GM18858 (cell line): ENCODE measurements at regions not wholly inside any gene's neighbourhood (a gene's known extent, or its start where the extent isn't known, plus 50 kb on each side); places are given as distances from the start of the nearest gene placed in this dataset.
"Not testable (repeated sequence)": the region's sequence is repeated elsewhere in the genome, so short reads cannot be mapped to it uniquely, and the experiment has no call there.

Experiments
- ATAC-seq: cut with Tn5 transposase; IDR thresholded peaks from one replicate; pipeline ENCODE4 v1.9.1; 2021; ENCODE audit not compliant: unreplicated experiment

DNA sequence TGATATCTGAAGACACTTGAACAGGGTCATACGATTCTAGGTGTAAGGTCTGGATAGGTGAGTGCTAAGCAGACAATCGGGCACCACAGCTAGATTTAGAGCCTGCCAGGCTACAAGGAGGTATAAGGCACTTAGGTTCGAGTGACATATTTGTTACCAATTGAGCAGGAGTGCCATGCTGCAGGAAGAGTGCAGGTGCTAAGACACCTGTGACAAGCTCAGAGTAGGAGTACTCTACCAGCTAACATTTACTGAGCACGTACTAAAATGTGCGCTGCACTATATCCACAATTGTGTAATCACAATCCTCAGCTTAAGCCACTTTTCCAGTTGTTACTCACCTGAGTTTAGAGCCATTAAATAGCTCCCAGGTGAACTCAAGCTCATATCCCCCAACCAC lies 227.8 kb upstream of the MOCS1 start:
- ATAC-seq: no peak

DNA sequence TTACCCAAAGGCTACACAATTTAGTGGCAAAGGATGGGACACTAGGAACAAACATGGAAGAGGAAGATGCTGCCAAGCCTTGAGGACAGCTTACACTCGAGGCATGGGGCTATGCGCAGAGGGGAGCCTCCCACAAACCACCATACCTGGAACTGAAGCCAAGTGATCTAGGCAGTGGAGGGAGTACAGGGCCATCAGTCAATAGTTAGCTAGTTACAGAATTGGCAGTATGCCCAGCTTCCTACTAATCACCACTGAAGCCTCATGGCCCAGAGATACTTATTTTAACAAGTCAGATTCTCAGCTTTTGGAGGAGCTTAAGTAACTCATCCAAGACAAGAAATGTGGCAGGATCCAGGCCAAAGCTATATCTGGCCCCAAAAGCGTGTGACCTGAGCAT lies 226.6 kb upstream of the MOCS1 start:
- ATAC-seq: no peak

DNA sequence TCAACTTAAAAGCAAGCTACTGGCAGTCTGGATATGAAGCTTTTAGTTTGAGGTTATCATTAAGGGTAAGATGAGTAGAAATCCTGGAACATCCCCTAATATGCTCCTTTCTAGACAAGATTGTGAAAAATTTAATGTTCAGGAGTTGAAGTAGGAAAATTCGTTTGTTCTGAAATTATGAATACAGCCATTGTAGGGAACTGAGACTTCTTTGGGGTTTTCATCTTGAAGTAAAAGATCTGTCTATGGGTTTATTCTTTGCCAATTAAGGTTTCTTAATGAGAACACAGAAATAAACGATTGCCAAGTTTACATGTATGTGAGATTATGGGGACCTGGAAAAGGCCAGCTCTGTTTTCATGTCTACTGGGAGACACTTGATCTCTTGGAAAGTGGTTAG lies 225.6 kb upstream of the MOCS1 start:
- no peak for ATAC-seq

DNA sequence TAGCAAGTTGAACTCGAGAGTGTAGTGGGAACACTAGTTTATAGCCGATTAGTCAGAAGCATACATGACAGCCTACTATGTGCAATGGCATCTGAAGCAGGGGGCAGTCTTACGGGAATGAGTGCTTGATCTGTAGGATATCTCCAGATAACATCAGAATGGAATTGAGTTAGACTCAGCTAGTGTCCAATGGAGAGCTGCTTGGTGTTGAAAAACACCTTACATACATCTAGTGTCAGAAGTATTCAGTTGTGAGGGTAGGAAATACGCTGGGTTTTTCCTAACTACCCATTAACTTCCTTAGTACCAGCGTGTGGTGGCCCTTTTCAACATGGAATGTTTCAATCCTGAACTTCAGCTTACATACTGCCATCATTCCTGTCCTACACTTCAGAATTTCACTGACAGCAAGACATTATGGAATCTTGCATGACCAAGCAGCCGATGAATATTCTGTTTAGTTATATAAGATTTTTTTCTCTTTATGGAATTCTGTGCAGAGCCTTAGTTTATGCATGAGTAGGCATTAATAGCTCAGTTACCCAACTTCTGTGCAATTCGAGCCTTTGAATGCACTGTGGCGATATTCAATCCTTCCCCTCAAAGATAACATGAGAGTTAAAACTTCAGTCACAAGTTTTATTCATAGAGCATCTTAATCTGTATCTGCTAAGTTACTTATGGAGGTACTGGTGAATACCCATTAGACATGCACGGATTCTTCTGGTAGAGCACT lies 218.6 kb upstream of the MOCS1 start:
- no peak for ATAC-seq

DNA sequence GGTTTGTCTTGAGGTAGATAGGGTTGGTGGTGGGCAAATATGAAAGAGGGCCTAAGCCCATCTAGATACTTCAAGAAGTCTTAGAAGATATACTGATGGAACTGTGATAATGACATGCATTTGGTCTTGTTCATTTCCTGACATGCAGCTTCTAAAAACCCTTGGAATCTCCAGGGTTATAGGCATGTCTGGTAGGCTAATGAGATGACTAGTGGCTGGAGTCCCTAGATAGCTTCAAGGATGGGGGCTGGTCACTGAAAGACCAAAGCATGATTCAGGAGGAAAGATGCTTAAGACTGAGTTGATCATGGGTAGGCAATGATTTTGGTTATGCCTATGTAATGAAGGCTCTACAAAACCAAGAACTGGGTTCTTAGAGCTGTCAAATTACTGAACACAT lies 217.9 kb upstream of the MOCS1 start:
- ATAC-seq: no peak

DNA sequence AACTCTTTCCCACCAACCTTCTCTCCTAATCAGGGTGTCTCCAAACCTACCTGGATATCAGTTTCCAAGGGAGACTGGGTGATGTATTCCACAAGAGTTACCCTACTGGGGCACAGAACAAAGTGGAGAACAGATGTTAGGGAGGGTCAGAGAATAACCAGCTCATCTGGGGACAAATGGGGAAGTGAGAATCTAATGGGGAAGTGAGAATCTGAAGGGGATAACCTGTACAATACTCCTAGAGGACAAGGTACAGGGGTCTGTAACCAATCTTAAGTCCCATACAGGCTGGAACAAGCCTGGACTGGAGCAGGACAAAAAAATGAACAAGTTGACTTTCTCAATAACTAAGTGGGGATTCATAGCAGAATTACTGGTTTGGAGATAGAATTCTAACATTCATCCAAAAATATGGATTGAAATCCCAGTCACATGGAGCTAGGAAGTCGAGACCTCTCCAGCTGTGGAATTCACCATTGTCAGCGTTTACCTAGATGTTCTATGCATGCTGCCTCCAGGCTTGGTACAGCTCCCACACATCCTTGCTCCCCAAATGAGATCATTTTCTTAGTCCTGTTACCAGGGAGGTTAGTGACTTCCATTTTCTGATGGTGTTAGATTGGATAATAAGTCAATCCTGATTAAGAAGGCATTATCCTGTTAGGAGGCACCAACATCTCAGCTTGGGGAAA lies 214.8 kb upstream of the MOCS1 start:
- peak; percentile 98 for ATAC-seq

DNA sequence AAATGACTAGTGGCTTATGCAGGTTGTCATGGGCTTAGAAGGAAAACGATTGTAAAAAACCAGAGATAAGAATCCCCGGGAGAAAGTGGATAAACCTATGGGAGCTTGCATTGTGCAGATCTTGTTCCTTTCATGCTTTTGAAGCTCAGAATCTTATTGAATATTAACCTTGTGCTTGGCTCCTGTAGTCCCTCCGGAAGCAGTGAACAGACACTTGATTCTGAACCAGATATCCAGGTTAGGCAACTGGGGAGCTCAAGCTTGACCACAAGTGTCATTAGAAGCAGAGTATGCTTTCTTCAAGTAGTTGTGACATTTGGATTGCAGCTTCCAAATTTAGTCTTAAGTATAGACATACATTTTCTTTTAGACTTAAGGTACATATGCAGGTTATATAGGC lies 212.6 kb upstream of the MOCS1 start:
- ATAC-seq: no peak

DNA sequence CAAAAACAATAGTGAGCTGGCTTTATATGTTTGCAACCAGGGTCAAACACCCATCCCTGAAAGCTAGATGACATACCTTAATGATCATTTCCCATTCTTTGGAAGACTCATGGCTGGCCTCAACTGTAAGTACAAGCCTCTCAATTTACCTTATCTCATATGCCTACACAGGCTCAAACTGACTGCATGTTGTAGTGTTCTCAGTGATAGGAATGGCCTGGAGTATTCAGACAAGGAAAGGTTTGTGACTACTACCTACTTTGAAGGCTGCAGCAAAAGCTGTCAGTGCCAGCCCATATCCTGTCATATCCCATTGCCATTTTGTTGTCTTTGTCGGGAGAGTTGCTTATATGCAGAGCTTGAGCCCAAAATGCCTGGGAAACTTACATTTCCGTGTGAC lies 205.2 kb upstream of the MOCS1 start:
- no peak for ATAC-seq

DNA sequence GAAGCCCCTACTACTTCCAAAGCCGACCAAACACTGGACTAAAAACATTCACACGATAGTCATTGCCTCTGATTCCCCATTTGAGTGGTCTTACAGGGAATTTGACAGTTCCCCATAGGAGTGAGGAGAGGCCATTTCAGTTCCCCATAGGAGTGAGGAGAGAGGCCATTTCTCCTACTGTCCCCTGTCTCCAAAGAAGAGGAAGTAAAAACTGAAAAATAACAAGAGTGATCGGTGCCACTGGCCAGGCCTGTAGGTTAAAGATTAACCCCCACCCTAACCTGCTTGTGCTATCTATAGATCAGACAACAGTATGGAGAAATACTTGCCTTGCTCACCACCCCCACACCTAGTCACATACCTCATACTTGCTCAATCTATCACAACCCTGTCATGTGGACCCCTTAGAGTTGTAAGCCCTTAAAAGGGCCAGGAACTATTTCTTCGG lies 204.0 kb upstream of the MOCS1 start:
- ATAC-seq: no peak

DNA sequence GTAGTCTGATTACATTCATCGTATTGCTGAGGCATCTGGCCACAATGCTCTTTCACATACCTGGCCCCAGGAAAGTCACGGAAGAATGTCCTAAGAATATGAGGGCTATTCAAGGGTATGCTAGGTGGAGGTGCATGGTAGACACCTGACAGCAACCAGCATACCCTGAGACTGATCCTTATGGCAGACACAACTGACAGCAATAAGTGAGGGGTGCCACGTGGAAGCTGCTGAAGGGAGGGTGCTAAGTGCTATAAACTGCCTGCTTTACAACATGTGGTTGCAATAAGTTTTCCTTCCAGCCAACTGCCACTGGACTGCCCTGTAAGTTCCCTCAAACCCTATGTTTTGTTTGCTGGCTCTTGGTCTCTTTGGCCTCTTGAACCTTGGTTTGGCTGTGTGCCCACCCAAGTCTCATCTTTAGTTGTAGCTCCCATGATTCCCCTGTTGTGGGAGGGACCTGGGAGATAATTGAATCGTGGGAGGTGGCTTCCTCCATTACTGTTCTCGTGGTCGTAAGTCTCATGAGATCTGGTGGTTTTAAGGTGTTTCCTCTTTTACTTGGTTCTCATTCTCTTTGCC lies 201.3 kb upstream of the MOCS1 start:
- ATAC-seq: no peak

DNA sequence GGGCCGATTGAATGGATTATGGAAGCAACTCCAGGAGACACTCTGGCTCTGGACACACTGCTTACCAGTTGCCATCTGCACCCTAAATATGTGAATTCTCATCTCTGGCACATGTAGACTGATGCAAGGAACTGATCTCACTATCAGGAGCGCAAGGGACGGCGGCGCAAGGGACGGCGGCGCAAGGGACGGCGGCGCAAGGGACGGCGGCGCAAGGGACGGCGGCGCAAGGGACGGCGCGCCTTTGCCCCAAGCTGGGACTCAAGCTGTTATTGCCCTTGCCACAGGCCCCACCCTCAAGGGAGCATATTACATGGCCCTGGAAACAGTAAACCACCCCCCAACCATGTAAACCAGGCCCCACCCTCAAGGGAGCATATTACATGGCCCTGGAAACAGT lies 199.7 kb upstream of the MOCS1 start:
- not testable (repeated sequence) for ATAC-seq

DNA sequence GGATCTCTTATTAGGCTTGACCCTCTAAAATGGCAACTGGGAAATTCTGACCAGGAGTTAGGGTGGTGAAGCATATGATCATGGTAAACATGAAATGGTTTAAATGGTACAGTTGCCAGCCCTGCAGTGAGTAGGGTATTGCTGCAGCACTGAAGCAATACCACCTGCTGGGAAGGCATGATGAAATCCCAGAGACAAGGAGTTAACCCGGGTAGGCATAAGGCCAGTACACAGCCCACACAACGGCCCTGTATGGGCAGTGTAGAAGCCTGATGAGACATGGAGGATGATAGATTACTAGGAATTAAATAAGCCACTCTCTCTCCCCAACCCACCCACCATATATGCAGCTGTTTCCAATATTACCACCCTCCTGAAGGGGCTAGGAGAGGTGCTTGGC lies 197.4 kb upstream of the MOCS1 start:
- ATAC-seq: no peak

DNA sequence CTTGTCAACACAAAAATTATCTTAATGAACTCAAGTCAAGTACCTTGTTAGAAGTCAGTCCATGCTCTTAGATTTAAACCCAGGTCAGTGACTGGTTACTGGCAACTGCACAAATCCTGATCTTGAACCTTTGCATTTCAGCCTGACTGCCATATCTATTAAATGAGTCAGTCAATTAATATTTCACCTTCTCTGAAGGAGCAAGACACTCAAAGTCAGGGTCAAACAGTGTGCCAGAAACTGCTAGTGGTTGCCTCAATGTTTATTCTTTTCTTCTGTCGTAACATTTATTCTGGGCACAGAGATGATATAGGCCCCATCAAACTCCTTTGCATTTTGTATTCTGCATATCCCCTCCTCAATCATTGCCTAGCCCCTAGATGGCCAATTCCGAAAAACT lies 193.9 kb upstream of the MOCS1 start:
- ATAC-seq: no peak

DNA sequence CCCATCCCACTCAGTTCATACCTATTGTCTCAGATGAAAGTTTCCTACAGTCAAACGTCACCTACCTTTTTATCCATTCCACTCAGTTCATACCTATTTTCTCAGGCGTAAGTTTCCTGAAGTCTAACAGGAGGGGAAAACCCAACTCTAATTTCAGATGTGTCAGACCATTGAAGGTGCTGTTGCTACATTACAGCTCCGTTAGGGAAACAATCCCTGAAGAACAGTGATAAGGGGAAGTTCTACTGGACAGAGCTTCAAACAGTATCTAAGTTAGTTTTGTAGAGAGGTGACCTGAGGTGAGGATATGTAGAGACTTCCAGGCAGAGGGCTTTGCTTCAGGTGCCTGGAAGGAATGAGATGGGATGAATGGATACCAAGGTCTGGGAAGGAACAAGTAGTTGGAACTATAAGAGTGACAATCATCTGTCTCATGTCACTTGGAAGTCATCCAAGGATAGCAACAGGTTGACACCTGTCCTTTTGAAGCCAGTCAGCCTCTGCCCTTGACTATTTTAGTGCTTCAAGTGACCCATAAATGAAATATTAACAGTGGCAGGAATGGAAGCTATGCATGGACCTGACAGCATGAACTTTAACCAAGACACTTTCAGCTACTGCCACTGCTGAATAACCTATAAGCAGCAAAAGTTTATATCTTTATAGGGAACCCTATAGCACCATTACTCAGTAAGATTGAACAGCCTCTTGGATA lies 191.6 kb upstream of the MOCS1 start:
- no peak for ATAC-seq

DNA sequence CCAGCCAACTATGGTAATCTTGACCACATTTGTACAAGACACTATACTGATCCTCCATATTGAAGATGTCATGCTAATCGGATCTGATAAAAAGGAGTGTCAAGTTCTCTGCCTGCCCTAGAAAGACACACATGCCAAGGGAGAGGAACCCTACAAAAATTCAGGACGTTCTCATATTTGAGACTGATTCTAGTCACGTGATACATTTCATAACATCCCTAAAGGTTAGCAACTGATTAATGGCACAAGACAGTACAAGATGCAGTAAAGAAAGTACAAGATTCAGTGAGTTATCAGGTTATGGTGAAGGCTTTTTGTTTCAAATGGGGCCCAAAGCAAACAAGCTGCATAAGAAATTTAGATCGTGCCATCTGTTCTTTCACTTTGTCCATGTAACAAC lies 190.7 kb upstream of the MOCS1 start:
- ATAC-seq: no peak

DNA sequence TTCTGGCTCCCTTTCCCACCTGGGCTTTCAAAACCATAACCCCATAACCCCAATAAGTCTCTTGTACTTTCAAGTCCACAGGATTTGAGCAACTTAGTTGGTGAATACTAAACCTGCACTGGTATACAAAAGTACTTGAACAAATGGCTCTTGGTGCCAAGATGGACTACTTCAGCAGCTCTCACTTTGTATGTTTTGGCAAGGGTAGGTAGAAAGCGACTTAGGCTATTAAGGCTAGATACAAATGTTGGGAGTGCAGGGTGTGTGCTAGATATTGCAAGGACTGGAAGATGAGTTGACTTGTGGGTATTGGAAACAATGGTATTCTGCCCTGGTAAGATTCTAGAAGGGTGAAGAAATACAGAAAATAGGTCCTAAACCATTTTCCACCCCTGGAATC lies 182.6 kb upstream of the MOCS1 start:
- ATAC-seq: no peak

DNA sequence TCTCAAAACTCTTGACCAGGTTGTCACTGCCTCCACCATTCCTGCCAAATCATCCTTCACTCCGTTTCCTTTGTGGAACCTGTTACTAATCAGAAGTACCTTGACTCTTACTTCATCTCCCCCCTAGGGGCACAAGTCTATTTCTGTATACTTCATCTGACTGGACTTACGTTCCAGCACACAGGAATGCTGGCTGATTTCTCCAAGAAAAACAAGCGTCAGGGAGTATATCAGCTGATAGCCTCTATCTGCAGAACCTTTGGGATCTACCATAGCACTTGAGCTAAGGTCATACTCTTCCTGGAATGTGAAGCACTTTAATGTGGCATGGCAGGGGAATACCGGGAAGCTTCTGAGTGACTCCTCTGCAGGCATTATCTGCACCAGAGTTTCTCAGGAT lies 178.1 kb upstream of the MOCS1 start:
- no peak for ATAC-seq

DNA sequence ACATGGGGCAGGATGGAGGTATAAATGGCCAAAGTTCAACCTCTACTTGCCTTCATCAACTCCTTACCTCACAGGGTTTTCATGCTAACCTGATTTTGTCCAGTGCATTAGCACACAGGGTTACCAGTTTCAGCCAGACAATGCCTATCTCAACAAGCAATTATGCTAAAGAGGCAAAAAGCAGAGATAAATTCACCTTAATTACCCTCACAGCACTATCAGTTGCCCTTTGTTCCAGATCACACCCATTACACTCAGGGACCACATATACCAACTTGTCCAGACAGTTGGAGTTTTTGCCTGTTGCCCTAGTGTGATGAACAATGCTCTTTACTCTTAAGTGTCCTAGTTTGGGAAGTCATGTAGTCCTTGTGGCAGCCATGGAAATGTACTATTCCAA lies 174.5 kb upstream of the MOCS1 start:
- no peak for ATAC-seq

DNA sequence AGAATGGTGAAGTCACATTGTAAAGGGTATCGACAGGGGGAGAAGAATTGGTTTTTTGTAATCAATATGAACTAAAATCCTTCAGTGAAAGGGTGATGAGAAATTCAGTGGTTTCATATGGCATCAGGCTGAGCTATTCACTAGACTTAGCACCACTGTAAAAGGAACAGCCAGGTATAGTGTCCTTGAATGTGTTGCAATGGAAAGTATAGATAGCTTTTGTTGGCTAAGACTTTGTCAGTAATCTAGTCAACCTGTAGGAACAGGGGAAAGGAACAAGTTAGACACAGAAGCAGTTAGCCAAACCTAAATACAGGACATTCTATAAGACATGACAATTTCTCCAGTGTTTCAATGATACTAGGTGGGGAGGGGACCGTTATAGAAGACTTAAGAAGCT lies 172.6 kb upstream of the MOCS1 start:
- ATAC-seq: no peak

DNA sequence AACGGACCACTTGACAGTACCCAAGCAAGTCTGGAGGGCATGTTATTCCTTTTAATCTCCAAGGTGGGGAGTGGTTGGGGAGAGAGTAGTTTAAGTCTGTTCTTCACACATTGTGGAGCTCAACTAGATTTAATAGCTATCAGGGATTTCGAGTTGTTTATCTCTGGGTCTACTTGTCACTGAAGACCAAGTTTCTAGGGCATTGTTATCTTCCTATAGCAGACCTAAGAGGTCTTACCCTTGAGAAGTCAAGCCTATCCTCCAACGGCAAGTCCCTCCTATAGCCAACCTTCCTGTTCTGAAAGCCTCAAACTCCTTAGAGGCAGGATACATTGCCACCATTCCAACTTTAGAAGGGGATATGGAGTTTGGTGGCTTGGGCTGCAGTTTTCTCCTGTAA lies 164.5 kb upstream of the MOCS1 start:
- ATAC-seq: no peak

DNA sequence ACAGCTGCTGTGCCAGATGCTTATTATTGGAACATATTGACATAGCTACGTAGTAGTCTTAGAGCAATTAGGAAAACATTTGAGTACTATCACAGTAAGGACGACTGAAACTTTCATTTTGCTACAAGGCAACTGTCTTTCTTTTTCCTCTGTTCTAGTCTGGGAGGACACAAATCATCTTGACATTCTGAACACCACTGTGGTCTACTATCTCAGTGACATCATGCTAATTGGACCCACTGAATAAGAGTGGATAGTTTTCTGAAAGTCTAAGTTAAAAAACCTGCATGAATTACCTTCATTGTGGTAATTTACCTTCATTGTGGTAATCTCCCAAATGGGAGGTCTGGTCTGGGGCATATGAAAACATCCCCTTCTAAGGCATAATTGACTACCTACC lies 163.3 kb upstream of the MOCS1 start:
- no peak for ATAC-seq
